CD14-positive monocyte (primary cell): ENCODE measurements at regions not wholly inside any gene's neighbourhood (a gene's known extent, or its start where the extent isn't known, plus 50 kb on each side); places are given as distances from the start of the nearest gene placed in this dataset.

ENCODE experiments used
- DNase-seq, 3 donors: peaks; one replicate each; pipeline ENCODE4 v3.0.0-alpha.2; 2011 to 2022
- H2AFZ ChIP-seq: 2 replicates; pipeline ENCODE4 v1.6.0; 2012; ENCODE audit warnings: mild to moderate bottlenecking, low read depth, low read length, inconsistent platforms; ENCODE audit not compliant: insufficient read depth, poor library complexity, severe bottlenecking
- H3K27ac ChIP-seq, 2 donors: 1 replicate in 1 of 2; 2 replicates in 1 of 2; pipeline ENCODE4 v1.5.1; 2012 to 2013; ENCODE audit warnings: low read length in 2 of 2, control low read depth in 1 of 2, inconsistent platforms in 1 of 2, low read depth in 1 of 2, mild to moderate bottlenecking in 1 of 2
- H3K27me3 ChIP-seq, 2 donors: one replicate each; pipeline versions ENCODE4 v1.6.0 to v1.6.1; 2011 to 2013; ENCODE audit warnings: low read length in 2 of 2; ENCODE audit not compliant: control insufficient read depth in 2 of 2, insufficient read depth in 2 of 2
- H3K36me3 ChIP-seq, 2 donors: replicated peaks in 1 of 2; 1 replicate in 1 of 2; 2 replicates in 1 of 2; pipeline versions ENCODE4 v1.5.1 to v1.6.1; 2012 to 2013; ENCODE audit warnings: low read length in 2 of 2, control low read depth in 1 of 2, inconsistent platforms in 1 of 2, mild to moderate bottlenecking in 1 of 2; ENCODE audit not compliant: insufficient read depth in 2 of 2, control insufficient read depth in 1 of 2
- H3K4me1 ChIP-seq, 2 donors: 1 replicate in 1 of 2; 2 replicates in 1 of 2; pipeline versions ENCODE4 v1.5.1 to v1.6.1; 2012 to 2013; ENCODE audit warnings: low read length in 2 of 2, control low read depth in 1 of 2, inconsistent platforms in 1 of 2, mild to moderate bottlenecking in 1 of 2, moderate library complexity in 1 of 2; ENCODE audit not compliant: insufficient read depth in 2 of 2, control insufficient read depth in 1 of 2
- H3K4me2 ChIP-seq: replicated peaks from 2 replicates; pipeline ENCODE3; 2012; ENCODE audit warnings: low read length, moderate library complexity, mild to moderate bottlenecking; ENCODE audit not compliant: poor library complexity, severe bottlenecking; ENCODE audit errors: extremely low read depth
- H3K4me3 ChIP-seq, 3 experiments: fragments of 200-600 bp in 1 of 3; sonication (generic) in 1 of 3; replicated peaks in 1 of 3; 1 replicate in 2 of 3; 2 replicates in 1 of 3; pipeline ENCODE4 v1.5.1; 2011 to 2013; ENCODE audit warnings: low read length in 3 of 3, mild to moderate bottlenecking in 3 of 3, control low read depth in 2 of 3, low read depth in 2 of 3, inconsistent platforms in 1 of 3, moderate library complexity in 1 of 3
- H3K79me2 ChIP-seq: 2 replicates; pipeline ENCODE4 v1.6.0; 2012; ENCODE audit warnings: mild to moderate bottlenecking, control low read depth, inconsistent platforms, low read length, moderate library complexity; ENCODE audit not compliant: insufficient read depth
- H3K9ac ChIP-seq: 2 replicates; pipeline ENCODE4 v1.6.0; 2017; ENCODE audit warnings: low read length, mild to moderate bottlenecking; ENCODE audit not compliant: insufficient read depth, poor library complexity, severe bottlenecking
- H3K9me3 ChIP-seq, 2 donors: replicated peaks in 1 of 2; 1 replicate in 1 of 2; 2 replicates in 1 of 2; pipeline versions ENCODE4 v1.5.1 to v1.6.1; 2012 to 2013; ENCODE audit warnings: low read length in 2 of 2, control low read depth in 1 of 2; ENCODE audit not compliant: control insufficient read depth in 1 of 2, insufficient read depth in 1 of 2
- H4K20me1 ChIP-seq: 2 replicates; pipeline ENCODE4 v1.6.0; 2012; ENCODE audit warnings: mild to moderate bottlenecking, low read length, control low read depth, moderate library complexity; ENCODE audit not compliant: insufficient read depth
- H3K27ac Mint-ChIP-seq, 7 donors: one replicate each; pipeline ENCODE4 v1.8.0; 2020; ENCODE audit warnings: mild to moderate bottlenecking in 7 of 7, mixed read lengths in 7 of 7, moderate library complexity in 6 of 7, inconsistent platforms in 2 of 7
- H3K27me3 Mint-ChIP-seq, 3 donors: one replicate each; pipeline ENCODE4 v1.8.0; 2021 to 2022; ENCODE audit warnings: low read depth in 3 of 3, mild to moderate bottlenecking in 3 of 3, mixed read lengths in 3 of 3, moderate library complexity in 3 of 3, inconsistent platforms in 1 of 3
- H3K36me3 Mint-ChIP-seq, 2 donors: one replicate each; pipeline ENCODE4 v1.8.0; 2020; ENCODE audit warnings: mixed read lengths in 2 of 2, inconsistent platforms in 1 of 2, mild to moderate bottlenecking in 1 of 2
- H3K4me1 Mint-ChIP-seq: one replicate; pipeline ENCODE4 v1.8.0; 2020; ENCODE audit warnings: mild to moderate bottlenecking, mixed read lengths
- H3K4me3 Mint-ChIP-seq, 2 donors: one replicate each; pipeline ENCODE4 v1.8.0; 2020; ENCODE audit warnings: mild to moderate bottlenecking in 2 of 2, mixed read lengths in 2 of 2, moderate library complexity in 1 of 2
- H3K9me3 Mint-ChIP-seq, 7 donors: one replicate each; pipeline ENCODE4 v1.8.0; 2020 to 2022; ENCODE audit warnings: mixed read lengths in 7 of 7, mild to moderate bottlenecking in 6 of 7, moderate library complexity in 6 of 7, inconsistent platforms in 2 of 7
- WGBS: methylation state at CpG from one replicate; pipeline ENCODE4 v1.1.5; 2013; ENCODE audit warnings: missing lambda C conversion rate; ENCODE audit not compliant: insufficient coverage; 5-methylcytosine and 5-hydroxymethylcytosine counted together
- intact Hi-C, 2 donors: fragments of 100-400 bp; cut with micrococcal nuclease; formaldehyde crosslinking; loops; one replicate each; pipeline versions ENCODE4 v1.15.0 to v1.15.1; 2023
- TF ChIP-seq, protein P1 (sequence below): fragments of 200-600 bp; IDR thresholded peaks from one replicate; pipeline ENCODE4 v1.8.0; 2022; ENCODE audit warnings: antibody characterized with exemption, mild to moderate bottlenecking

GRCh38 chr3:106750092-106750491 lies 627.1 kb upstream of the CCDC54 start:
- H3K9me3 ChIP-seq, result no peaks in the 10 kb centered on the region
- H2AFZ ChIP-seq, result no peak overlapping the region
- no peaks in the 10 kb centered on the region for H3K36me3 Mint-ChIP-seq
- H4K20me1 ChIP-seq, result no peaks in the 10 kb centered on the region
- TF ChIP-seq, protein P1, sequence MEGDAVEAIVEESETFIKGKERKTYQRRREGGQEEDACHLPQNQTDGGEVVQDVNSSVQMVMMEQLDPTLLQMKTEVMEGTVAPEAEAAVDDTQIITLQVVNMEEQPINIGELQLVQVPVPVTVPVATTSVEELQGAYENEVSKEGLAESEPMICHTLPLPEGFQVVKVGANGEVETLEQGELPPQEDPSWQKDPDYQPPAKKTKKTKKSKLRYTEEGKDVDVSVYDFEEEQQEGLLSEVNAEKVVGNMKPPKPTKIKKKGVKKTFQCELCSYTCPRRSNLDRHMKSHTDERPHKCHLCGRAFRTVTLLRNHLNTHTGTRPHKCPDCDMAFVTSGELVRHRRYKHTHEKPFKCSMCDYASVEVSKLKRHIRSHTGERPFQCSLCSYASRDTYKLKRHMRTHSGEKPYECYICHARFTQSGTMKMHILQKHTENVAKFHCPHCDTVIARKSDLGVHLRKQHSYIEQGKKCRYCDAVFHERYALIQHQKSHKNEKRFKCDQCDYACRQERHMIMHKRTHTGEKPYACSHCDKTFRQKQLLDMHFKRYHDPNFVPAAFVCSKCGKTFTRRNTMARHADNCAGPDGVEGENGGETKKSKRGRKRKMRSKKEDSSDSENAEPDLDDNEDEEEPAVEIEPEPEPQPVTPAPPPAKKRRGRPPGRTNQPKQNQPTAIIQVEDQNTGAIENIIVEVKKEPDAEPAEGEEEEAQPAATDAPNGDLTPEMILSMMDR, result no peak
- no peak overlapping the region for H3K4me3 ChIP-seq
- H3K4me1 Mint-ChIP-seq, result no peaks in the 10 kb centered on the region
- H3K4me2 ChIP-seq, result no peak overlapping the region
- H3K27me3 Mint-ChIP-seq, result no peaks in the 10 kb centered on the region
- H3K9ac ChIP-seq, result no peak overlapping the region
- WGBS, result no CpG with 5 or more reads among the region's 1 CpG
- no peak overlapping the region for H3K4me3 Mint-ChIP-seq
- H3K27me3 ChIP-seq, result no peaks in the 10 kb centered on the region
- H3K9me3 Mint-ChIP-seq, result peaks cover 0 to 6% (median 2%) of the 10 kb centered on the region in 7 donors
- H3K27ac Mint-ChIP-seq, result no peak overlapping the region
- H3K27ac ChIP-seq, result no peak overlapping the region
- H3K36me3 ChIP-seq, result no peaks in the 10 kb centered on the region
- H3K4me1 ChIP-seq, result no peaks in the 10 kb centered on the region
- intact Hi-C loops, result no loop called here
- no peaks in the 10 kb centered on the region for H3K79me2 ChIP-seq
- no peak for DNase-seq

DNA sequence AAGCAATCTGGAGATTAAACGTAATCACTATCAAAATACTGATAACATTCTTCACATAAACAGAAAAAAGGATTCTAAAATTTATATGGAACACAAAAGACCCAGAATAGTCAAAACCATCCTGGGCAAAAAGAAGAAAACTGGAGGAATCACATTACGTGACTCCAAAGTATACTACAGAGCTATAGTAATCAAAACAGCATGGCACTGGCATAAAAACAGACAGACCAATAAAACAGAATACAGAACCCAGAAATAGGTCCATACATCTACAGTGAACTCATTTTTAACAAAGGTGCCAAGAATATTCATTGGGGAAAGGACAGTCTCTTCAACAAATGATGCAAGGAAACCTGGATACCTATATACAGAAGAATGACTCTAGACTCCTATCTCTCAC lies 621.9 kb upstream of the CCDC54 start:
- intact Hi-C loops, result no loop called here
- no peaks in the 10 kb centered on the region for H3K36me3 Mint-ChIP-seq
- Histone ChIP-seq H3K9me3 (no peaks in the 10 kb centered on the region), H3K36me3 (no peaks in the 10 kb centered on the region), H3K9ac (no peak overlapping the region), H3K79me2 (no peaks in the 10 kb centered on the region), H3K27me3 (no peaks in the 10 kb centered on the region), H3K4me3 (no peak overlapping the region), H3K27ac (no peak overlapping the region), H3K4me2 (no peak overlapping the region), H4K20me1 (no peaks in the 10 kb centered on the region), H3K4me1 (no peaks in the 10 kb centered on the region), H2AFZ (no peak overlapping the region)
- H3K27ac Mint-ChIP-seq, result no peak overlapping the region
- TF ChIP-seq, protein P1, result no peak
- no peak overlapping the region for H3K4me3 Mint-ChIP-seq
- peaks cover 0 to 6% (median 4%) of the 10 kb centered on the region in 7 donors for H3K9me3 Mint-ChIP-seq
- H3K4me1 Mint-ChIP-seq, result no peaks in the 10 kb centered on the region
- no peaks in the 10 kb centered on the region for H3K27me3 Mint-ChIP-seq
- no peak for DNase-seq
- WGBS, result no CpG with 5 or more reads among the region's 2 CpGs
